HEK293T (cell line): ENCODE measurements at regions not wholly inside any gene's neighbourhood (a gene's known extent, or its start where the extent isn't known, plus 50 kb on each side); places are given as distances from the start of the nearest gene placed in this dataset.

Experiments used
- CTCF ChIA-PET: fragments of 350-600 bp; formaldehyde crosslinking; extraction: SDS; loops from one replicate; lab custom pipeline; 2021; ENCODE audit warnings: antibody characterized with exemption, inconsistent platforms; lab: Yijun Ruan, JAX
- POLR2A ChIA-PET: fragments of 350-600 bp; formaldehyde crosslinking; extraction: SDS; loops from one replicate; lab custom pipeline; 2020; ENCODE audit warnings: antibody characterized with exemption, inconsistent platforms; lab: Yijun Ruan, JAX
- DNase-seq: peaks from one replicate; pipeline ENCODE4 v3.0.0; 2012; ENCODE audit warnings: mixed read lengths; ENCODE audit errors: extremely low spot score
- ARNT ChIP-seq: fragments of 450-650 bp; IDR thresholded peaks from 2 replicates; pipeline ENCODE4 v1.6.1; 2017; ENCODE audit warnings: mild to moderate bottlenecking
- BHLHE40 ChIP-seq: fragments of 450-650 bp; IDR thresholded peaks from 2 replicates; pipeline ENCODE4 v1.6.1; 2016; ENCODE audit warnings: mild to moderate bottlenecking, moderate library complexity, borderline replicate concordance
- CTBP1 ChIP-seq: fragments of 450-650 bp; IDR thresholded peaks from 2 replicates; pipeline ENCODE4 v1.6.1; 2016; ENCODE audit warnings: borderline replicate concordance
- ELF4 ChIP-seq: fragments of 450-650 bp; IDR thresholded peaks from 2 replicates; pipeline ENCODE4 v1.6.1; 2017; ENCODE audit warnings: antibody characterized with exemption
- FOXA1 ChIP-seq: fragments of 450-650 bp; IDR thresholded peaks from 2 replicates; pipeline ENCODE4 v1.6.1; 2016; ENCODE audit warnings: mild to moderate bottlenecking
- FOXK2 ChIP-seq: fragments of 450-650 bp; IDR thresholded peaks from 2 replicates; pipeline ENCODE4 v1.6.1; 2016; ENCODE audit warnings: mild to moderate bottlenecking
- FOXM1 ChIP-seq: fragments of 450-650 bp; IDR thresholded peaks from 2 replicates; pipeline ENCODE4 v1.6.1; 2017; ENCODE audit warnings: mild to moderate bottlenecking, borderline replicate concordance
- HDGF ChIP-seq: fragments of 450-650 bp; IDR thresholded peaks from 2 replicates; pipeline ENCODE4 v1.6.1; 2017; ENCODE audit warnings: antibody characterized with exemption, borderline replicate concordance
- L3MBTL2 ChIP-seq: fragments of 450-650 bp; conservative IDR thresholded peaks from 2 replicates; pipeline ENCODE4 v1.6.1; 2016; ENCODE audit warnings: mild to moderate bottlenecking
- LEF1 ChIP-seq: fragments of 450-650 bp; IDR thresholded peaks from 2 replicates; pipeline ENCODE4 v1.6.1; 2017; ENCODE audit warnings: mild to moderate bottlenecking, borderline replicate concordance
- NFRKB ChIP-seq: fragments of 450-650 bp; IDR thresholded peaks from 2 replicates; pipeline ENCODE4 v1.6.1; 2016; ENCODE audit warnings: mild to moderate bottlenecking, moderate library complexity
- PKNOX1 ChIP-seq: fragments of 450-650 bp; IDR thresholded peaks from 2 replicates; pipeline ENCODE4 v1.6.1; 2016
- SP1 ChIP-seq: fragments of 450-650 bp; IDR thresholded peaks from 2 replicates; pipeline ENCODE4 v1.6.1; 2017
- SUZ12 ChIP-seq: fragments of 450-650 bp; IDR thresholded peaks from 2 replicates; pipeline ENCODE4 v1.6.1; 2016; ENCODE audit warnings: mild to moderate bottlenecking
- TARDBP ChIP-seq: fragments of 450-650 bp; IDR thresholded peaks from 2 replicates; pipeline ENCODE4 v1.6.1; 2016
- ZNF384 ChIP-seq: fragments of 450-650 bp; IDR thresholded peaks from 2 replicates; pipeline ENCODE4 v1.6.1; 2016

- POLR2A ChIA-PET, result no interaction called here
- CTCF ChIA-PET, result no interaction called here
- TF ChIP-seq CTBP1 (no peak), FOXA1 (no peak), ZNF384 (no peak), PKNOX1 (no peak), BHLHE40 (no peak), ELF4 (no peak), NFRKB (no peak)
- DNase-seq, result no peak
Measured at GRCh38 chr7:32170838-32171237, 100.6 kb upstream of the PDE1C start.

- TF ChIP-seq LEF1, result no peak
- TF ChIP-seq L3MBTL2, result no peak
- no peak for TF ChIP-seq SP1
- no peak for TF ChIP-seq ELF4
- no peak for TF ChIP-seq ZNF384
- TF ChIP-seq CTBP1, result no peak
- TF ChIP-seq FOXK2, result no peak
- TF ChIP-seq SUZ12, result no peak
- no peak for TF ChIP-seq FOXM1
- TF ChIP-seq TARDBP, result no peak
- no peak for TF ChIP-seq ARNT
- TF ChIP-seq HDGF, result no peak
- no peak for TF ChIP-seq FOXA1
- no peak for TF ChIP-seq PKNOX1
- TF ChIP-seq NFRKB, result no peak
- TF ChIP-seq BHLHE40, result no peak
- POLR2A ChIA-PET, result no interaction called here
- DNase-seq, result no peak
- CTCF ChIA-PET, result interaction anchor here (0.8 kb wide), 1 partner anchor 35 kb away, joined by 3 read pairs; no protein-coding TSS in a partner anchor
Measured at GRCh38 chr7:32169228-32169627, 99.0 kb upstream of the PDE1C start.

- no peak for DNase-seq
- TF ChIP-seq CTBP1, result no peak
- TF ChIP-seq FOXM1, result no peak
- no peak for TF ChIP-seq PKNOX1
- TF ChIP-seq FOXK2, result no peak
- TF ChIP-seq L3MBTL2, result no peak
- TF ChIP-seq ARNT, result no peak
- TF ChIP-seq FOXA1, result no peak
- TF ChIP-seq LEF1, result no peak
- TF ChIP-seq SUZ12, result no peak
- no peak for TF ChIP-seq ELF4
- no peak for TF ChIP-seq BHLHE40
- TF ChIP-seq ZNF384, result no peak
- TF ChIP-seq SP1, result no peak
- no peak for TF ChIP-seq TARDBP
- TF ChIP-seq NFRKB, result no peak
- no peak for TF ChIP-seq HDGF
- ChIA-PET CTCF (no interaction called here), POLR2A (no interaction called here)
Measured at GRCh38 chr7:32167815-32168214, 97.6 kb upstream of the PDE1C start.

GRCh38 chr7:32167256-32167655, 97.0 kb upstream of the PDE1C start:
- CTCF ChIA-PET, result no interaction called here
- no peak for DNase-seq
- POLR2A ChIA-PET, result no interaction called here
- no peak for TF ChIP-seq LEF1
- TF ChIP-seq ZNF384, result no peak
- no peak for TF ChIP-seq SP1
- TF ChIP-seq L3MBTL2, result no peak
- no peak for TF ChIP-seq FOXK2
- no peak for TF ChIP-seq SUZ12
- TF ChIP-seq ARNT, result no peak
- no peak for TF ChIP-seq CTBP1
- TF ChIP-seq NFRKB, result no peak
- TF ChIP-seq FOXA1, result no peak
- TF ChIP-seq HDGF, result no peak

GRCh38 chr7:32164341-32164996, 94.3 kb upstream of the PDE1C start:
- TF ChIP-seq ELF4 (no peak), FOXA1 (no peak), HDGF (no peak), CTBP1 (no peak), L3MBTL2 (no peak), TARDBP (no peak), ZNF384 (no peak), SP1 (no peak), ARNT (no peak), FOXM1 (no peak), BHLHE40 (no peak), PKNOX1 (no peak), SUZ12 (no peak), FOXK2 (no peak), LEF1 (no peak), NFRKB (no peak)
- ChIA-PET CTCF (interaction anchor here (0.6 to 1.0 kb wide), 5 partner anchors 9 to 421 kb away, joined by 3 to 4 read pairs (median 4); no protein-coding TSS in a partner anchor), POLR2A (no interaction called here)

More at GRCh38 chr7:32164341-32164996, 94.3 kb upstream of the PDE1C start:
- peak; percentile 58 for DNase-seq
